ENCODE measurements at regions not wholly inside any gene's neighbourhood (a gene's known extent, or its start where the extent isn't known, plus 50 kb on each side); places are given as distances from the start of the nearest gene placed in this dataset.

DNA sequence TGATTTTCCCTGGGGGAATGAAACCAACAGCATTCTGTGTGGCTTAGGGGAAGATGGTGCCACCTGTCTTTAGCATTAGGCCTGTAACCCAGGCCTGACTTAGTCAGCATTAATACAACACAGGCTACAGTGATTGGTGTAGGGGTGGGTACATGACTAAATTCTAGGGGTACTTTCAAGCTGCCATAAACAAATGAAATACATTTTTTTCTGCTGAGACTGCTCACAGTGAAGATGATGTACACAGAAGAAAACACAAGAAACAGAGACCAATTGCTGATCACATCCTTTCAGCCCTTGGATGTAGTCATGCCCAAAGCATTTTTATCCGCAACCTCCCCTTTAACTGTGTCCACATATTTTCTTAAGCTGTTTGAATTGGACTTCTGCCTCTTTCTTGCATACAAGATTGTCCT lies 527.2 kb downstream of the KCTD16 start:
- TF ChIP-seq, protein P1, sequence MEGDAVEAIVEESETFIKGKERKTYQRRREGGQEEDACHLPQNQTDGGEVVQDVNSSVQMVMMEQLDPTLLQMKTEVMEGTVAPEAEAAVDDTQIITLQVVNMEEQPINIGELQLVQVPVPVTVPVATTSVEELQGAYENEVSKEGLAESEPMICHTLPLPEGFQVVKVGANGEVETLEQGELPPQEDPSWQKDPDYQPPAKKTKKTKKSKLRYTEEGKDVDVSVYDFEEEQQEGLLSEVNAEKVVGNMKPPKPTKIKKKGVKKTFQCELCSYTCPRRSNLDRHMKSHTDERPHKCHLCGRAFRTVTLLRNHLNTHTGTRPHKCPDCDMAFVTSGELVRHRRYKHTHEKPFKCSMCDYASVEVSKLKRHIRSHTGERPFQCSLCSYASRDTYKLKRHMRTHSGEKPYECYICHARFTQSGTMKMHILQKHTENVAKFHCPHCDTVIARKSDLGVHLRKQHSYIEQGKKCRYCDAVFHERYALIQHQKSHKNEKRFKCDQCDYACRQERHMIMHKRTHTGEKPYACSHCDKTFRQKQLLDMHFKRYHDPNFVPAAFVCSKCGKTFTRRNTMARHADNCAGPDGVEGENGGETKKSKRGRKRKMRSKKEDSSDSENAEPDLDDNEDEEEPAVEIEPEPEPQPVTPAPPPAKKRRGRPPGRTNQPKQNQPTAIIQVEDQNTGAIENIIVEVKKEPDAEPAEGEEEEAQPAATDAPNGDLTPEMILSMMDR (IDR thresholded peaks at IDR 0.05; ENCODE audit: insufficient read depth, low read depth, low read length), result peak; percentile 7
- TF ChIP-seq EZH2 (IDR thresholded peaks at IDR 0.05; ENCODE audit: insufficient read depth, low read length), result no peak

All from astrocyte (in vitro differentiated cells and primary cell).